Suppressor macrophage treated with lipopolysaccharide for 4 hours (primary cell): ENCODE measurements at regions not wholly inside any gene's neighbourhood (a gene's known extent, or its start where the extent isn't known, plus 50 kb on each side); places are given as distances from the start of the nearest gene placed in this dataset.

Experiments used
- DNase-seq: peaks from one replicate; pipeline ENCODE4 v3.0.0-alpha.2; 2020

- DNase-seq, result no peak
These were observed 398.3 kb downstream of the C6orf118 start for GRCh38 chr6:164911151-164911550.

GRCh38 chr6:164906766-164907165 lies 402.6 kb downstream of the C6orf118 start:
- no peak for DNase-seq

- DNase-seq, result no peak
These were observed 404.1 kb downstream of the C6orf118 start for GRCh38 chr6:164905311-164905710.

GRCh38 chr6:164898412-164898811 lies 411.0 kb downstream of the C6orf118 start:
- DNase-seq, result no peak

GRCh38 chr6:164897523-164898235 lies 411.7 kb downstream of the C6orf118 start:
- no peak for DNase-seq

- no peak for DNase-seq
These were observed 419.4 kb downstream of the C6orf118 start for GRCh38 chr6:164889980-164890379.

GRCh38 chr6:164887660-164888059 lies 421.7 kb downstream of the C6orf118 start:
- DNase-seq, result no peak

- no peak for DNase-seq
These were observed 427.2 kb downstream of the C6orf118 start for GRCh38 chr6:164882236-164882635.

- DNase-seq, result no peak
These were observed 437.6 kb downstream of the C6orf118 start for GRCh38 chr6:164871783-164872182.

- no peak for DNase-seq
These were observed 439.2 kb downstream of the C6orf118 start for GRCh38 chr6:164870164-164870563.

GRCh38 chr6:164861967-164862366 lies 447.4 kb downstream of the C6orf118 start:
- DNase-seq, result no peak

- DNase-seq, result no peak
These were observed 449.6 kb downstream of the C6orf118 start for GRCh38 chr6:164859816-164860215.

- DNase-seq, result no peak
These were observed 453.3 kb downstream of the C6orf118 start for GRCh38 chr6:164856138-164856537.

GRCh38 chr6:164855281-164855680 lies 454.1 kb downstream of the C6orf118 start:
- DNase-seq, result no peak

GRCh38 chr6:164854526-164854925 lies 454.9 kb downstream of the C6orf118 start:
- DNase-seq, result no peak

GRCh38 chr6:164845773-164846172 lies 463.6 kb downstream of the C6orf118 start:
- no peak for DNase-seq

- no peak for DNase-seq
These were observed 467.3 kb downstream of the C6orf118 start for GRCh38 chr6:164842085-164842484.

GRCh38 chr6:164838068-164838615 lies 471.3 kb downstream of the C6orf118 start:
- no peak for DNase-seq

GRCh38 chr6:164836486-164836885 lies 472.9 kb downstream of the C6orf118 start:
- DNase-seq, result no peak

- no peak for DNase-seq
These were observed 477.0 kb downstream of the C6orf118 start for GRCh38 chr6:164832410-164832809.

- no peak for DNase-seq
These were observed 481.9 kb downstream of the C6orf118 start for GRCh38 chr6:164827537-164827936.

GRCh38 chr6:164826831-164827468 lies 482.5 kb downstream of the C6orf118 start:
- no peak for DNase-seq

- no peak for DNase-seq
These were observed 484.0 kb downstream of the C6orf118 start for GRCh38 chr6:164825386-164825785.

- no peak for DNase-seq
These were observed 491.7 kb downstream of the C6orf118 start for GRCh38 chr6:164817662-164818061.
